ENCODE measurements at regions not wholly inside any gene's neighbourhood (a gene's known extent, or its start where the extent isn't known, plus 50 kb on each side); places are given as distances from the start of the nearest gene placed in this dataset.

DNA sequence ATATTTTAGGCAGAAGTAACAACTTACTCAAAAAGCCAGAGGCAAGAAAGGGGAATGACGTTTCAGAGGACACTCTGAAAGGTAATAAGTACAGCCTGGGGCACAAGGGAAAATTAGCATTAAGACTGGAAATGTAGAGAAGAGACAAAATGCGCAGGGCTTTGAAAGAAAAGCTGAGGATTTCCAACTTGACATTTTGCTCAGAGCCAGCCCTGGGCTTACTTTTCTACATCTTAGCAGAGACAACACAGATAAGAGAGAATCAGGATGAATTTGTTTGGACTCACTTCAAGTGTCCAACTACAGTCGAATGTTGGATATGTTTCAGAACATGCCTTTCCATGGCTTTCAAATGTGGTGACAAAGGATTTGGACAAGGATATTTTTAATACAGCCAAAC, 808.9 kb upstream of the LUZP2 start:
- no peak for DNase-seq

DNA sequence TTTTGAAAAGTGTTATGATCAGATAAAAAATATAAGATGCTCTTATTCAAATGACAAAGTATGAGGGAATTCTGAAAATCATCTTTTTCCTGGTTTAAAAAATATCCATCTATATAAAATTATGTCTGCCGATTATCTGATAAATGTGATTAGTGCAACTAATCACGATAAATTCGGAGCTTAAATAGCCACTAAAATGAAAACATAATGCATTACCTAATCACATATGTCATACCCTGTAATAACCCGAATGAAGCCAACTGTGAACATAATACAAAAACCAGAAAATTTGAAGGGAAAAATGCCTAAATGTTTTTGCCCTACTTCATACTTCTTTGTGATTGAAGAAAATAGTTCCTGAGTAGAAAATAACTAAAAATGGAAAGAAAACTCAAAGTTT, 808.4 kb upstream of the LUZP2 start:
- DNase-seq, result no peak

DNA sequence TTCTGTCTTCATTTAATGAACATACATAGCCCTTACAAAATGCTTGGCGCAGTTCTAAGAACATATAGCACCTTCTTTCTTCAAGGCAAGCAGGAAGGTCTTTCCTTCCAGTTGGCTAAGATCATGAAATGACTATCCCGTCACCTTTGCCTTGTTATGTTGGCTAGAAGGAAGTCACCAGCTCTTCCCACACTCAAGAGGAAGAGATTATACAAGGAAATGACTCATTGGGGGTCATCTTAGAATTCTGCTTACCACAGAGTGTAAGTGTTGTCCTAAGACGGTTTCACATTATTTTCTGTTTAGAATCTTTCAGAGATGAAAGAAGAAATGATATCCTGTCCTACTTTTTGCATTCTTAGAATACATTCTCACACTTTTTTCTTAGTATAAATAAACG, 808.0 kb upstream of the LUZP2 start:
- DNase-seq, result peak in 2 of 4 experiments; percentile 28 to 36

DNA sequence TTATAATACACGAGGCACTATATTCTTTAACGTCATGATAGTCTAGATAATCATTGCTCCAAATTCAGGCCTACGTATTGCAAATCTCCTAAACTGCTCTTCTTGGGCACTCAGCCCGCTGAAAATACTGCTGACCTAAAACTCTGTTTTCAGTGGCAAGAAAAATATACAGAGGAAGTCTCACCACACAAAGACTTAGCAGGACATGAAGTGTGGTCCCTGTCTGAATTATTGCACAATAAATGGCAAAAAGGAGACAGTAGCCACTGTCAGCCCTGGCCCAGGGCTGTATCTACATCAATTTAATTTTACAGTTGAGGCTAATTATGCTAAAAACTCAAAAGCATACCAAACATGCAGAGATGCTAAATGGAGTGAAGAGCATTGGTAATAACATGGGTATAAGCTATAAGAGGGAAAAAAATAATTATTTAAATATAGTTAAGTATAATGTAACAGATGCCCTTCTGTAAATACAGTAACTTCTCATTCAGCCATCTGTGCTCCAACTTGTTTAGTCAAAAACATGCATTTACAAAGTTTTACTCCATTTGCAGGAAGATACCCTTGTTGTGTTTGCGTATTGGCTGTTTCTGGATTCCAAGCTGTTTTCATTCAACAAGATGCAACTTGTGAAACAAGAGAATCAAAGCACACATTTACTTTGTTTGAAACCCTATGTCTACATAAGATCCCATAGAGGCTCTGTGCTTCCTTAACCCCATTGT, 800.0 kb upstream of the LUZP2 start:
- no peak for DNase-seq

DNA sequence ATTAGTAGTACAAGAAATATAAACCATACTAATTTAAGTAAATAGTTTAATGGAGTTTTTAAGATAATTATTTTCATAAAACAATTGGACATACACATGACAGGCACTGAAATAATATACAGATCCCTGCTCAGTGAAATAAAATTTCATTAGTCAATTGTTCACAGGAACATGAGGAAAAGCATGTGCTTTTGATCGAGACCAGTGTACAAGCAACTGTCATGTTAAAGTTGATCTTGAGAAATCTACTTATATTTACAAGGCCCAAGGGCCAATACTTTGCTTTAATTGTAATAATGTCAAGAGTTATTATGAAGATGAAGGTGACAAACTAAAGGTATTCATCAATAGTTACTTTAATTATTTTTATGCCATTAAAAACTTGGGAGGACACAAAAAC, 792.7 kb upstream of the LUZP2 start:
- DNase-seq, result no peak

DNA sequence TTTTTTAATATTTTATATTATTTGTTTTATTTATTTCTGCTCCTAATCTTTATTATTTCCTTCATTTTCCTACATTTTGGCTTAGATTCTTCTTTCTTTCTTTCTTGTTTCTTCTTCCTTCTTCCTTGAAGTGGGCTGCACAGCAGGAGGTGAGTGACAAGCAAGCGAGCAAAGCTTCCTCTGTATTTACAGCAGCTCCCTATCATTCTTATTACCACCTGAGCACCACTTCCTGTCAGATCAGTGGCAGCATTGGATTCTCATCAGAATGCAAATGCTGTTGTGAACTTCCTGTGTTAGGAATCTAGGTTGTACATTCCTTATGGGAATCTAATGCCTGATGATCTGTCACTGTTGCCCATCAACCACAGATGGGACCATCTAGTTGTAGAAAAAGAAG, 784.9 kb upstream of the LUZP2 start:
- no peak for DNase-seq

DNA sequence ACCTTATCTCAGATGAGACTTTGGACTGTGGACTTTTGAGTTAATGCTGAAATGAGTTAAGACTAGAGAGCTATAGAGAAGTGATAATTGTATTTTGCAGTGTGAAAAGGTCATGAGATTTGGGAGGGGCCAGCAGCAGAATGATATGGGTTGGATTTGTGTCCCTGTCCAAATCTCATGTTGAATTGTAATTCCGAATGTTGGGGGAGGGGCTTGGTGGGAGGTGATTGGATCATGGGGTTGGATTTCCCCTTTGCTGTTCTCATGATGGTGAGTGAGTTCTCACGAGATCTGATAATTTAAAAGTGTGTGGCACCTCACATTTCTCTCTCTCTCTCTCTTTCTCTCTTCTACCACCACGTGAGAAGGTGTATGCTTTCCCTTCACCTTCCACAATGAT, 777.8 kb upstream of the LUZP2 start:
- no peak for DNase-seq

DNA sequence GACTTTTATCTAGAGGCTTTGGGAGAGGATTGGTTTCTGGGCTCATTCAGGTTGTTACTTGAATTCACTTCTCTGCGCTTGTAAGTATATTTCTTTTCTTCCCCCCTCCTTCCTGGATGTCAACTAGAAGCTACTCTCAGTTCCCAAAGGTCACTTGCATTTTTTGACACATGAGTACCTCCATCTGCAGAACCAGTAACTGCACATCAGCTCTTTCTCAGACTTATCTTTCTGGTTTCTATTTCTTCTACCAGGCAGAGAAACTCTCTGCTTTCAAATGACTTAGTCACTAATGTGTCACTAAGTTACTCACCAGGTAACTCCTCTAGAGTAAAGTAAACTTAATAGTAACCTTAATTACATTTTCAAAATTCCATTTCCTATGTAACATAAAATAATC, 773.0 kb upstream of the LUZP2 start:
- no peak for DNase-seq

DNA sequence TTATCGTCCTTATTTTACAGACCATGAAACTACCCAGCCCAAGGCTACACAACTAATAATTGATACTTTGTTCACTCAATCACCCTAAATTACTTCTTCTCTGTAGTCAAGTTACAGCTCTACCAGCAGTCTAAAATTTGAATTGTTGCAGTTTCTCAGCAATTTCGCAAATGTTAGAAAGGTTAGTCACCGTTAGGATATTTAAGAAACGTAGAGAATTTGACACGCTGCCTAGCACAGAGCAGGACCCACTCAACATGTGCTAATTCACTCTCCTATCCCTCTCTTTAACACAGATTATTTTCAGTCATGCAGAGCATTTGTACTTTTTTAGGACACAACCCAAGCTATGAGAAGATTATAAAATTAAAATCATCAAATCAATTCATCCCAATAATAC, 771.1 kb upstream of the LUZP2 start:
- no peak for DNase-seq

DNA sequence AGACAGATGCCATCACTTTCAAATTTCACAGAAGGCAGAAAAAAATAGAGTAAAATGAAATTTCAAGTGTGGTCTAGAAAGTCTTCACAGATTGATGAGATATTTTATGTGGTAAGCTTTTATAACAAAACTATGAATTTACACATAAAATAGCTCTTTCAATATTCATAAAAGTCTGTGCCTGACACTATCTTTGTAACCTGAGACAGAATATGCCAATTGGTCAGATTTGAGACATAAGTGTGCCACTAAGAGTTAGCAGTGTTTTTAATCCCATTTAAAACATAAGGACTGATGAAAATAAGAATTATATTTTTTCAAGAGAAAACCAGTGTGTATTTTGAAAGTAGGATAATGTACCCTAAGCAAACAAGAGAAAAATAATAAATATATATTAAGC, 769.5 kb upstream of the LUZP2 start:
- no peak for DNase-seq

DNA sequence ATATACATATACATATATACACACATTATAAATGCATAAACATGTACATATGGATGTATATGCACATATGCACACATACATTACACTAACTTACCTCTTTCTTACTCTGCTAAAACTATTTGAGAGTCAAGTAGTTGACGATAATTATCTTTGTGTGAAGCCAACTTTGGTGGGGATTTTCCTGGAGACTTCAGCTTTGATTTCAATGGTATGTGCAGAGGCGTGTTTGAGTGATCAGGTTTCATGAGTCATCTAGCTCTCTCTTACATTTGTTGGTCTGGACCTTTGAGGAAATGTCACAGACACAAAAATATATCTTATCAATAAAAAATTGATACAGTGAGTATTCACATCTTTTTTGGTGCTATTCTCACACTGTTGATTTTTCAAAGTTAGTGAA, 769.1 kb upstream of the LUZP2 start:
- DNase-seq, result no peak

DNA sequence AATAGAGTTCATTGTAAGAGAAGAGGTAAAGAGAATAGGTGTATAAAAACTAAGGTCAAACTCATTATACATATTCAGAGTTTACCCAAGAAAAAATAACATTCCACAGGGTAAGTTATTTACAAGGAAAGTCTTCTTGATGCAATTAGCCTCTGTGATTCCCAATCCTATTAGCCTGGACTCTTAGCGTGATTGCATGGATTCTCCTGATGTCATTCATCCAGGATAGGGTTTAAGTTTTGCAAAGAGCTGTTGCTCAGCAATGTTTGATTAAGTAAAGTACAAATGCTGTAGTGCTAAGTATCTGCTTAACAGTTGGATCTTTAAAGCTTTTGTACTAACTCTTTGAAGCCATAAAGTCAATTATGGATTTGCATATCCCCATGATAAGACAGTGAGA, 767.8 kb upstream of the LUZP2 start:
- no peak for DNase-seq

DNA sequence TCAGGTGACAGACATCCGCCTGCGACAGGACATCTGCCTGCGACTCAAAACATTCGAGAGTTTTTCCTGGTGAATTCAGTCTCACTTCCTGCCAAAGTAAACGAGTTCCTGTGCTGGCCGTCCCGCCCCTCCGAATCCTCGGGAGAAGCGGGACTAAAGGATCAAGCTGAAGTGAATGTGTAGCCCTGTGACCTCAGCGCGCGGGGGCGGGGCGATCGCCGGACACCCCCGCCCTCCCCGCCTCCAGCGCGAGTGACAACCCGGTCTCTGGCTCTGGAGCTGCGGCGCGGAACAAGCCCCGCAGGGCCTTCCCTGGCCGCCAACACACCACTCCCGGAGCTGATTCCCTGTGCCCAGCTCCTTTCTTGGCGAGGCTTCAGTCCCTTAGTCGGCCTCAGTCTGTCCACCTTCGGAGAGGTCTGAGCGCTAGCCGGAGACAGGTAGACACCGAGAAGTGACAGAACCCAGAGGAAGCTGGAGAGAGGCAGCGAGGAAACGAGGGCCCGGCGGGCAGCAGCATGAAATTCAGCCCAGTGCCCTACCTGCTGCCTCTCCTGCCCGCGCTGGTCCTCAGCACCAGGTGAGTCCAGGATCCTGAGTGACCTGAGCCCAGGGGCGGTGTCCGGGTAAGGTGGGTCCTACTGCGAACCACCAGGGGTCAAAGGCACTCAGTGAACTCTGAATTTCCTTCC, 766.4 kb upstream of the LUZP2 start:
- DNase-seq, result no peak

DNA sequence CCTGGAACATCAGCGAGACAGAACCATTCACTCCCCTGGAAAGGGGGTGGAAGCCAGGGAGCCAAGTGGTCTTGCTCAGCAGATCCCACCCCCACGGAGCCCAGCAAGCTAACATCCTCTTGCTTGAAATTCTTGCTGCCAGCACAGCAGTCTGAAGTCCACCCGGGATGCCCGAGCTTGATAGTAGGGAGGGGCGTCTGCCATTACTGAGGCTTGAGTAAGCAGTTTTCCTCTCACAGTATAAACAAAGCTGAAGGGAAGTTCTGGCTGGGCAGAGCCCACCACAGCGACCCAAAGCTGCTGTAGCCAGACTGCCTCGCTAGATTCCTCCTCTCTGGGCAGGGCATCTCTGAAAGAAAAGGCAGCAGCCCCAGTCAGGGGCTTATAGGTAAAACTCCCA, 764.8 kb upstream of the LUZP2 start:
- no peak for DNase-seq

DNA sequence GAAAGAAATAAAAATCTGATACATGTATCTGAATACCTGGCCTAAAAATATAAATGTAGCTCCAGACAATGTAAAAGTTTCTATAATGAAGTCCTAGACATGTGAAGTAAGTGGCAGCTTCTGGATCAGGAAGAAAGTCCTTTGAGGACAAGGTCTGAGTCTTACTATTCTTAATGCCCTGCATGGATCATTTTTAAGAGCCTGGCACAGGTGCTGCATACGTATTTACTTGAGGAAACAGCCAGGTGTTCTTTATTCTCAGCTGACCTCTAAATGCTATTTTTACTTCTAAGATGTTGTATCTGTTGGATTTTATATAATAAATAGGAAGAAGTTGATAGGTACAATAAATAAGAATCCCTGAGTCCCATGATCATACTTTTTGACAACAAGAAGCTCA, 750.0 kb upstream of the LUZP2 start:
- no peak for DNase-seq

DNA sequence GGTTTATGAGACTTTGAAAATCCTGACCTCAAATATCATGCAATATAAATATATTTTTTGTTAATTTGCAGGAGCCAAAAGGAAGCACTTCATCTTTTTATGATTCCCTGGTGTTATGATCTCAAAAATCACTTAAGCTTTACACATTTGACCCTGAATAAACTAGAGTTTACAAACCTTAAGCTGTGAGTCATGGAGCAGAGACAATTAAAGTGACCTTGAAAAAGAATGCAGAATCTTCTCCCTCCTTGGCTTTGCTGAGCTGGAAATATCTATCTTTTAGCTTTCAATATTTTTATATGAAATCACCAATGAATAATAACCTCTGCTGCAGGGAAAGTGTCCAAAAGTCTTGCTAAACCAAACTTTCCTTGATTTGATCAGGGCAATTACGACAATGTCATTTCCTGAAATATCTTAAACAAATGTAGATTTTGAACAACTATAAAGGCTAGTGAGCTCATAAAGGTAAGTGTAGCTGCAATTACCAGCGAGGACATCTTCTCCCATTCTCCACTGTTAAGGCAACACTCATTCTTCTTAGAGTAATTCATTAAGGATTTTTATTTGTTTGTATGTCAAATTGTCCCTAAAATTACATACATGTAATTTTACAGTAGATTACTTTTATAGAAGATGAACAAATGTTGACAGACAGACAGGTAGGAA, 747.0 kb upstream of the LUZP2 start:
- no peak for DNase-seq

DNA sequence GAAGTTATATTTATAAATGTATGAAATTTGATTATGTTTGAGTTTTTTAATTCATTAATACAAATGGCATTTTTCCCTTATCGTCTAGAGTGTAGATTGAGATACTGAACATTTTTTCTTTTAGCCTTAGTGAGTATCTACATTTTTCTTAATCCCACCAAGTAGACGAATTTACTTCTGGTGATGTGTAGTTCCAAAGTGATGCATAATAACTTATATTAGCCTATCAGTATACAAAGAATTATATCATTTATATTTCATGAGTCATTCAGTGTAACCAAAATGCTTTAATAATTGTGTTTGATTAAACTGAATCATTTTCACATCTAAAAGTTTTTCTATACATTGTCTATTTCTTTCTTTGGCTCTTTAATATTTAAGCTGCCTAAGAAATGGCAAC, 745.6 kb upstream of the LUZP2 start:
- DNase-seq, result no peak

DNA sequence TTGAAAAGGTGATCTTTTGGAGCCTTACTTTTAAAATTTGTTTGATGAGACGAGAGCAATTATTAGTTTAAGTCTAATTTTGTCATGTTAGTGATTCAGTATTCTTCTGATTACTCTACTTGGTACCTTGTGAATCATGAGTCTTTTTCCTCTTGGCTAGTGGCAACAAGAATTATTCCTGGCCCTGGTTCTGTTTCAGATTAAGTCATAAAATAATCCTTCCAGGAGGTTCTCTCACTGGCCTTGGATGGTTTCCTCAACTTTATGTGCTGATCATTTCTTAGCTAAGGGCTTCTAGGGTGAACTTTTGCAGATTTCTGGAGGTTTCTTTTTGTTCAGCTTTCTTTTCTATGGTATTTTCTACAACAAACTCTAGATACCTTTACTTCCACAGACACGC, 741.8 kb upstream of the LUZP2 start:
- DNase-seq, result no peak

DNA sequence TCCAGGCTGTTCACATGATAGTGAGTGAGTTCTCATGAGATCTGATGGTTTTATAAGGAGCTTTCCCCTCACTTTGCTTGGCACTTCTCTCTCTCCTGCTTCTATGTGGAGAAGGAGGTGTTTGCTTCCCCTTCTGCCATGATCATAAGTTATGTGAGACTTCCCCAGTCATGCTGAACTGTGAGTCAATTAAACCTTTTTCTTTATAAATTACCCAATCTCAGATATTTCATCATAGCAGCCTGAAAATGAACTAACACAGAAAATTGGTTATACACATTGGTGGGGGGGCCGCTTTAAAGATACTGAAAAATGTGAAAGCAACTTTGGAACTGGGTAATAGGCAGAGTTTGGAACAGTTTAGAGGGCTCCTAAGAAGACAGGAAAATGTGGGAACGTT, 741.1 kb upstream of the LUZP2 start:
- no peak for DNase-seq

DNA sequence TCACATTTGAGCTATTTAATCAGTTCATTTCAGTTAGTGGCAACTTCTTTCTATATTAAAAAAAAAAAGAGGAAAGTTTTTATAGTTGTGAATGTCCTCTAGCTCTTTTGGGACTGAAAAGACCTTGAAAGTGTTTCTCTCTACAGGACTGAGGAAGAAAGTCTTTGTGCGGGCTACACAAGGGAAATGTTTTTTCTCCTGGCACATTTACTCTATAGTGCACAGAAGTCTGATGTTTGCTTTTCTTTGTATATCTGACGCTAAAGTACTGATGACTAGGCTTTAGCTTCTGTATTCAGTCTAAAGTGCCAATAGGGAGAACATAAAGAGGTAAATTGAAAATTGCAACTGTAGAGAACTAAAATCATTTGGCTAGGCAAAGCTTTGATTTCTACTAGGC, 737.4 kb upstream of the LUZP2 start:
- DNase-seq, result no peak

DNA sequence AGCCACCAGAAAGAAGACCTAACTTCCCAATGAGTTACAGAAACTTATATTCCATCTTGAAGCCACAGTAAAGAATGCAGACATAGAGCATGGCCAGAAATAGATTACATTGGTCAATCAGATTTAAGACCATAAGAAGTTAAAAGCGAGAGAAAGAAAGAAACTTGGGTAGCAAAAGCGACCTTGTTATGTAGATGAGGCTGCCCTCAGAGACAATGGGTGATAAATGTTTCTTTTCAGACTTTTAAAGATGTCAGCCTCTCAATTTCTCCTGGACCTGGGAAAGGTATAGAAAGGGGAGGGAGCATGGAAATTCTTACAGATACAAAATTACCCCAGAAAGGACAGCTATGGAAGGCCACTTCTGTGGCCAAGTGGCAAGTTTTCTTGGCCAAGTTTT, 732.6 kb upstream of the LUZP2 start:
- DNase-seq, result no peak

DNA sequence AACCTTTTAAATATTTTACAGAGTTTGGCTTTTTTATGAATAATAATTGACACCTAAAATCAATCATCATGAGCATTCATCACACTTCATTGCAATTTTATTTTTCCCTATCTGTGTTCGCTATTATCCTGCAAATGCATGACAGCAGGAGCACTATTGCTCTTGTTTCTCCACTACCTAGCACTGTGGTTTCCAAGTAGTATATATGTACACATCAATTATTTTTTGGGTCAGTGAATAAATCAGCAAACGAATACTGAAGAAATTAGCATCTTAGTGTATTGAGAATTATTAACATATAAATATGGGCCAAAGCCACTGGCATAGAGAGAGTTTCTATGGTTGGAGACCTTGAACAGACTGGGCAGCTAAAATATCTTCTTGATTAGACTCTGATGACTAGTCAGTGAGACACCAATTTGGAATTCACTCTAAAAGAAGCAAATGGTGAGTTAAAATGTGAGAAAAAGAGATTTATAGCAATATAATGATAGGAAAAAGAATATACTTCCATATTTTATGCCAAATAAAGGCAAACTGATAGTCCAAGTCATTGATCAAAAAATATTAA, 731.1 kb upstream of the LUZP2 start:
- DNase-seq, result no peak

DNA sequence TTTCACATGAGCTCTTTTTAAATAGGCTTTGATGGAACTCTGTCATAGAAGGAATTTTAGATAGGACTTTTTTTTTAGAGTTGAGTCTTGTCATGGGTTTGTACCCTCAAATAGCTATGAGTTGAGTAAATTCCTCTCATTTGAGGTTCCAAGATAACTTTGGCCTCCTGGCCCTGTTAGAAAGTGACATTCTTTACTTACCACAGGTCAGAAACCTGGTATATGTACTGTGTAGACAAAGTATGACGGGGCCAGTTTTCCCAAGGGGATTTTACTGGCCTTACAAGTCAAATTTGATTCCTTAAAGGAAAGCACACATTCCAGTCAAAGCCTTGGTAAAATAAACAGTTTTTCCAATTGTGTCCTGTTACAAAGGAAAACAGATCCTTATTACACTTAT, 729.3 kb upstream of the LUZP2 start:
- DNase-seq, result no peak

DNA sequence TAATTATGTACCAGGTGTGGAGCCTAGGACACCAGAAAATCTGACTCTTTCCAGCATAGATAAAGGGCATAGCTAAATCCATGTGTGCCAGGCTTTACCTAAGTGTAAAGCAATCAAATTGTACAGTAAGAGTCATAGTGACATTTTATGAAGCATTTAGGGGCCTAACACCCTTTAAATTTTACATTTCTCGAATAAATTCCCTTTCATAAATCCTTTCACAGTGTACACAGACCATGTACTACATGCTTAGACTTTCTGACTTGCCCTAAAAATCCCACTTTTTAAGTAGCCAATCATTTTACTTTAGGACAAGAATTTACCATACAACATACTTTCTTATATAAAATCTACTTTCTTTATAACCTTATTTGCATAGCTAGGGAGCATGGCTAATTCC, 727.6 kb upstream of the LUZP2 start:
- DNase-seq, result no peak

Measured in suppressor macrophage (primary cell).